ENCODE measurements at regions not wholly inside any gene's neighbourhood (a gene's known extent, or its start where the extent isn't known, plus 50 kb on each side); places are given as distances from the start of the nearest gene placed in this dataset.

GRCh38 chr4:71188156-71188640, 150.6 kb upstream of the SLC4A4 start:
- no peak overlapping the region for H2AFZ ChIP-seq (ENCODE audit: low read length)
- H2BK20ac ChIP-seq (ENCODE audit: low read length) = no peak overlapping the region
- H3K36me3 ChIP-seq (ENCODE audit: control insufficient read depth in 2 of 4, insufficient read depth in 4 of 4, low read length in 3 of 4) = no peaks in the 10 kb centered on the region
- POLR2A ChIA-PET (ENCODE audit: partially characterized antibody) = interaction anchor here (1.6 kb wide), 1 partner anchor 195 kb away, joined by 5 read pairs; the partner anchor contains the start of gene DCK
- FAIRE-seq (peak; percentile 42), DNase-seq (ENCODE audit: low read depth in 1 of 2, low spot score in 2 of 2) (no peak)
- H3K4me3 ChIP-seq (ENCODE audit: extremely low read depth in 1 of 4, insufficient read depth in 2 of 4, low read depth in 3 of 4, low read length in 4 of 4) = peak overlapping the region; percentile 59 to 86 (median 78); a peak in 6 of 8 replicates
- H2AK5ac ChIP-seq (ENCODE audit: low read depth, low read length) = no peak overlapping the region
- no peak overlapping the region for H2BK120ac ChIP-seq (replicated peaks; ENCODE audit: low read depth, low read length)
- H3K23me2 ChIP-seq (ENCODE audit: low read depth, low read length) = peaks cover 9% of the 10 kb centered on the region
- CTCF ChIA-PET (ENCODE audit: partially characterized antibody) = interaction anchor here (0.5 to 1.4 kb wide), 12 partner anchors 12 to 604 kb away, joined by 3 to 5 read pairs (median 3); no protein-coding TSS in a partner anchor
- no peak overlapping the region for H4K5ac ChIP-seq (ENCODE audit: insufficient read length, low read depth, low read length)
- H3K9me3 ChIP-seq (ENCODE audit: insufficient read depth in 2 of 2, low read depth in 1 of 2, low read length in 1 of 2) = no peaks in the 10 kb centered on the region
- no peak overlapping the region for H3K9ac ChIP-seq (replicated peaks in 1 of 4; ENCODE audit: extremely low read depth in 1 of 4, low read depth in 3 of 4, low read length in 3 of 4)
- H3K4me1 ChIP-seq (replicated peaks in 1 of 4; ENCODE audit: control insufficient read depth in 3 of 4, insufficient read depth in 4 of 4, low read length in 3 of 4) = 0 out of 7 replicates have a peak, but pooled peaks cover 0 to 4% (median 2%) of the 10 kb centered on the region in 4 experiments
- H3K27me3 ChIP-seq (replicated peaks in 1 of 4; ENCODE audit: control insufficient read depth in 3 of 4, extremely low read depth in 1 of 4, insufficient read depth in 3 of 4, low read length in 3 of 4) = peaks cover 3 to 27% (median 17%) of the 10 kb centered on the region in 4 experiments
- H3K27ac ChIP-seq (ENCODE audit: low read depth, low read length) = no peak overlapping the region
- WGBS, 2 experiments (ENCODE audit: extremely low coverage in 1 of 2, insufficient coverage in 1 of 2, insufficient read length in 1 of 2, insufficient replicate concordance in 2 of 2, low coverage in 1 of 2, low lambda C conversion rate in 2 of 2, missing lambda C conversion rate in 1 of 2) = 16% methylated on average over 7 of the region's 7 CpGs; no CpG with 5 or more reads in 1 of the 2 experiments
- H2BK5ac ChIP-seq (ENCODE audit: low read depth, low read length) = no peak overlapping the region
- H4K20me1 ChIP-seq (replicated peaks in 1 of 2; ENCODE audit: control insufficient read depth in 1 of 2, insufficient read depth in 2 of 2, low read length in 2 of 2) = no peaks in the 10 kb centered on the region
- no peak overlapping the region for H2BK15ac ChIP-seq (ENCODE audit: low read length)
- no peak overlapping the region for H3K23ac ChIP-seq (ENCODE audit: insufficient read length)
- no peak overlapping the region for H3K14ac ChIP-seq (ENCODE audit: insufficient read length)
- no peak overlapping the region for H3K18ac ChIP-seq (ENCODE audit: extremely low read depth, low read length)
- TF ChIP-seq BRCA1 (IDR thresholded peaks at IDR 0.05; ENCODE audit: low read depth, low read length) = no peak
- TF ChIP-seq EGR1 (IDR thresholded peaks at IDR 0.05; ENCODE audit: borderline replicate concordance, low read depth, low read length) = no peak
- TF ChIP-seq SAP30 (IDR thresholded peaks at IDR 0.05; ENCODE audit: insufficient read depth, insufficient replicate concordance, low read length) = no peak
- TF ChIP-seq CTCF (IDR thresholded peaks at IDR 0.05; ENCODE audit: control extremely low read depth in 1 of 3, insufficient read depth in 1 of 3, low read depth in 1 of 3, low read length in 3 of 3) = peak; percentile 17 to 41 (median 32); a peak in 2 of 4 replicates
- no peak for TF ChIP-seq TAF1 (IDR thresholded peaks at IDR 0.05; ENCODE audit: low read depth, low read length)
- TF ChIP-seq YY1 (IDR thresholded peaks at IDR 0.05; ENCODE audit: low read depth, low read length) = no peak
- TF ChIP-seq NRF1 (IDR thresholded peaks at IDR 0.05; ENCODE audit: low read depth, low read length) = no peak
- TF ChIP-seq RAD21 (IDR thresholded peaks at IDR 0.05 in 1 of 2, conservative IDR thresholded peaks at IDR 0.05 in 1 of 2; ENCODE audit: low read depth in 2 of 2, low read length in 2 of 2) = peak; percentile 24 to 41
- TF ChIP-seq SIRT6 (IDR thresholded peaks at IDR 0.05; ENCODE audit: low read length) = no peak
- TF ChIP-seq CTBP2 (IDR thresholded peaks at IDR 0.05; ENCODE audit: borderline replicate concordance, insufficient read depth, insufficient read length, low read length) = no peak
- H3K79me1 ChIP-seq (ENCODE audit: low read depth, low read length) = no peaks in the 10 kb centered on the region
- H3K79me2 ChIP-seq (ENCODE audit: control insufficient read depth in 1 of 2, insufficient read depth in 2 of 2, low read length in 2 of 2) = no peaks in the 10 kb centered on the region
- H3K4ac ChIP-seq (replicated peaks; ENCODE audit: insufficient read length, low read depth, low read length) = no peak overlapping the region
- H3K56ac ChIP-seq (replicated peaks; ENCODE audit: insufficient read length, low read depth, low read length) = no peak overlapping the region
- no peak overlapping the region for H2BK12ac ChIP-seq (ENCODE audit: low read depth, low read length)
- H3K4me2 ChIP-seq (ENCODE audit: insufficient read depth in 1 of 2, low read depth in 2 of 2, low read length in 2 of 2) = peak overlapping the region; percentile 93 to 98
- H4K91ac ChIP-seq (replicated peaks; ENCODE audit: insufficient read length, low read length) = no peak overlapping the region
- no peak overlapping the region for H4K8ac ChIP-seq (ENCODE audit: extremely low read depth, insufficient read depth, low read length)
